ENCODE measurements at regions not wholly inside any gene's neighbourhood (a gene's known extent, or its start where the extent isn't known, plus 50 kb on each side); places are given as distances from the start of the nearest gene placed in this dataset.

DNA sequence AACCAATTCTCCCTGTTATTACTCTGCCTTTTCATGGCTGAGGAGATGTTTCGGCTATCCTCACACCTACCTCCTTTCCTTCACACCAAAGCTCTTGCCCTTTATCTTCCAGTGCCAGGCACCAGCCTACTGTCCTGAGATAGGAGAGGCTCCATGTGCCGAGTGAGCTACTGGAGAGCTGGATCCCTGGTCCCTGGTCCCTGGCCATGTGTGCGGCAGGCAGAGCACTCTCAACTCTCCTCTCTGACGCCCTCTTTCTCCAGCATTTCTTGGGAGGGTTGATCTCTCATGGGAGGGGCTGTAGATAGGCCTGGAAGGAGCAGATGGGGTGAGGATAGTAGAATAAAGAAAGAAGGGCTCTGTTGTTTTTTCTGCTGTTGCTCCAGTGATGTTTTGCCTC lies 277.1 kb upstream of the UMPS start:
- H3K9me3 ChIP-seq (replicated peaks; ENCODE audit: insufficient read depth, low read length) = no peaks in the 10 kb centered on the region
- no peak for TF ChIP-seq CTCF (IDR thresholded peaks at IDR 0.05; ENCODE audit: low read length)
- no peak for TF ChIP-seq EZH2phosphoT487 (IDR thresholded peaks at IDR 0.05; ENCODE audit: low read length)
- no peaks in the 10 kb centered on the region for H3K9me2 ChIP-seq (replicated peaks; ENCODE audit: insufficient read depth, low read length)
- no peaks in the 10 kb centered on the region for H3K27me3 ChIP-seq (replicated peaks; ENCODE audit: insufficient read depth, low read length)
- no peak overlapping the region for H2AFZ ChIP-seq (ENCODE audit: low read length)
- no peaks in the 10 kb centered on the region for H3K79me2 ChIP-seq (ENCODE audit: low read length)
- peaks cover 20% of the 10 kb centered on the region for H3F3A ChIP-seq (ENCODE audit: insufficient read depth, low read length)
- no peaks in the 10 kb centered on the region for H4K20me1 ChIP-seq (ENCODE audit: insufficient read depth, low read length)
- H3K4me1 ChIP-seq (ENCODE audit: low read length) = peaks cover 28% of the 10 kb centered on the region
- H3K9ac ChIP-seq (ENCODE audit: low read length) = no peak overlapping the region
- no peak overlapping the region for H3K4me3 ChIP-seq (ENCODE audit: low read length)
- no peak for DNase-seq
- no peaks in the 10 kb centered on the region for H3K36me3 ChIP-seq (replicated peaks; ENCODE audit: insufficient read depth, low read length)
- no peak overlapping the region for H3K4me2 ChIP-seq (ENCODE audit: low read depth, low read length)
- H3K27ac ChIP-seq (ENCODE audit: low read length) = no peak overlapping the region

DNA sequence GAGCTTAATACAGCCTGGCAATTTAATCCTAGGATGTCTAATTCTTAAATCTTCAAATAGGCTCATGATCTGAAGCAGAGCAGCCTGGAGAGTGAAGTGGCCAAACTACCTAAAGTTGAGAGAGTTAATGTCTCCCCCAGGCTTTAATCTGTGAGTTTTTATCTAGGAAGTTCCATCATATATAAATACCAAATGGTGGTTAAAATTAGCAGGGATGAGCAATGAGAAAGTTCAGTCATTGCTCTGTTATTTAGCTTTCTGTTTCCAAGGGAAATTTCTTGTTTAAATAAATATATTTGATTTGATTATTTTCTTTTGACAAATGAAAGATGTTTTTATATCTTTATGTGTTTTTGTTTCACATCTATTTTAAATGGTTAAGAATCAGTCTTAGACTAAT lies 274.4 kb upstream of the UMPS start:
- TF ChIP-seq CTCF (IDR thresholded peaks at IDR 0.05; ENCODE audit: low read length) (no peak), EZH2phosphoT487 (IDR thresholded peaks at IDR 0.05; ENCODE audit: low read length) (no peak)
- Histone ChIP-seq H3K27ac (ENCODE audit: low read length) (no peak overlapping the region), H3K79me2 (ENCODE audit: low read length) (no peaks in the 10 kb centered on the region), H3K36me3 (replicated peaks; ENCODE audit: insufficient read depth, low read length) (no peaks in the 10 kb centered on the region), H2AFZ (ENCODE audit: low read length) (no peak overlapping the region), H3F3A (ENCODE audit: insufficient read depth, low read length) (peaks cover 12% of the 10 kb centered on the region), H3K9ac (ENCODE audit: low read length) (no peak overlapping the region), H3K27me3 (replicated peaks; ENCODE audit: insufficient read depth, low read length) (no peaks in the 10 kb centered on the region), H3K4me2 (ENCODE audit: low read depth, low read length) (no peak overlapping the region), H3K4me3 (ENCODE audit: low read length) (no peak overlapping the region), H4K20me1 (ENCODE audit: insufficient read depth, low read length) (no peaks in the 10 kb centered on the region), H3K9me3 (replicated peaks; ENCODE audit: insufficient read depth, low read length) (no peaks in the 10 kb centered on the region), H3K4me1 (ENCODE audit: low read length) (peaks cover 14% of the 10 kb centered on the region), H3K9me2 (replicated peaks; ENCODE audit: insufficient read depth, low read length) (no peaks in the 10 kb centered on the region)
- no peak for DNase-seq

DNA sequence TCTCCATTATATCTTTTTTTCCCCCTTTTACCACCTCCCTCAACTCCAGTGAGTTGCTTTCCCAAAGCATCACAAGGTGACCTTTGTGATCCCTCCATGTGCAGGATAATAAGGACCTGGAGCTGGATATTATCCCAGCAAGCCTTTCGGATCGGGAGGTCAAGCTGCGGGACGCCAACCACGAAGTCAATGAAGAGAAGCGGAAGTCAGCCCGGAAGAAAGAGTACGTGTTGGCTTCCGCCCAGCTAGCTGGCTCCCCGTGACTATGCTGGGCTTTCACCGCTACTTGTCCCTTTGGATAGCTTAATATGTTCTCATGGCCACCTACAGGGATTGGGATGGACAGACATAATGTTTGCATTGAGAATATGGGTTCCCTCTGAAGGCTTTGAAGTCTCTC lies 273.7 kb upstream of the UMPS start:
- Histone ChIP-seq H3K36me3 (replicated peaks; ENCODE audit: insufficient read depth, low read length) (no peaks in the 10 kb centered on the region), H3K9ac (ENCODE audit: low read length) (no peak overlapping the region), H3K27me3 (replicated peaks; ENCODE audit: insufficient read depth, low read length) (no peaks in the 10 kb centered on the region), H3K4me1 (ENCODE audit: low read length) (peaks cover 8% of the 10 kb centered on the region), H3F3A (ENCODE audit: insufficient read depth, low read length) (peaks cover 6% of the 10 kb centered on the region), H3K9me2 (replicated peaks; ENCODE audit: insufficient read depth, low read length) (no peaks in the 10 kb centered on the region), H2AFZ (ENCODE audit: low read length) (no peak overlapping the region), H3K79me2 (ENCODE audit: low read length) (no peaks in the 10 kb centered on the region), H3K9me3 (replicated peaks; ENCODE audit: insufficient read depth, low read length) (no peaks in the 10 kb centered on the region), H3K27ac (ENCODE audit: low read length) (no peak overlapping the region), H3K4me3 (ENCODE audit: low read length) (no peak overlapping the region), H4K20me1 (ENCODE audit: insufficient read depth, low read length) (no peaks in the 10 kb centered on the region), H3K4me2 (ENCODE audit: low read depth, low read length) (no peak overlapping the region)
- no peak for DNase-seq
- TF ChIP-seq EZH2 (optimal IDR thresholded peaks at IDR 0.05; ENCODE audit: low read depth, low read length) = no peak
- TF ChIP-seq EZH2phosphoT487 (IDR thresholded peaks at IDR 0.05; ENCODE audit: low read length) = no peak
- no peak for TF ChIP-seq CTCF (IDR thresholded peaks at IDR 0.05; ENCODE audit: low read length)

- no peak overlapping the region for H3K27ac ChIP-seq (ENCODE audit: low read length)
- H3K4me1 ChIP-seq (ENCODE audit: low read length) = no peaks in the 10 kb centered on the region
- H3K27me3 ChIP-seq (replicated peaks; ENCODE audit: insufficient read depth, low read length) = no peaks in the 10 kb centered on the region
- H3F3A ChIP-seq (ENCODE audit: insufficient read depth, low read length) = no peaks in the 10 kb centered on the region
- no peak overlapping the region for H3K4me3 ChIP-seq (ENCODE audit: low read length)
- no peaks in the 10 kb centered on the region for H3K36me3 ChIP-seq (replicated peaks; ENCODE audit: insufficient read depth, low read length)
- H3K4me2 ChIP-seq (ENCODE audit: low read depth, low read length) = no peak overlapping the region
- no peak overlapping the region for H2AFZ ChIP-seq (ENCODE audit: low read length)
- no peak overlapping the region for H3K9ac ChIP-seq (ENCODE audit: low read length)
- H3K9me3 ChIP-seq (replicated peaks; ENCODE audit: insufficient read depth, low read length) = no peaks in the 10 kb centered on the region
- no peak for TF ChIP-seq EZH2 (optimal IDR thresholded peaks at IDR 0.05; ENCODE audit: low read depth, low read length)
- no peak for TF ChIP-seq EZH2phosphoT487 (IDR thresholded peaks at IDR 0.05; ENCODE audit: low read length)
- TF ChIP-seq CTCF (IDR thresholded peaks at IDR 0.05; ENCODE audit: low read length) = no peak
- DNase-seq = no peak
- H3K79me2 ChIP-seq (ENCODE audit: low read length) = no peaks in the 10 kb centered on the region
- no peaks in the 10 kb centered on the region for H3K9me2 ChIP-seq (replicated peaks; ENCODE audit: insufficient read depth, low read length)
- H4K20me1 ChIP-seq (ENCODE audit: insufficient read depth, low read length) = no peaks in the 10 kb centered on the region
Observed at GRCh38 chr3:124459678-124460077, 270.6 kb upstream of the UMPS start.
